ENCODE measurements at regions not wholly inside any gene's neighbourhood (a gene's known extent, or its start where the extent isn't known, plus 50 kb on each side); places are given as distances from the start of the nearest gene placed in this dataset.
"Not testable (repeated sequence)": the region's sequence is repeated elsewhere in the genome, so short reads cannot be mapped to it uniquely, and the experiment has no call there.

- no peak overlapping the region for H3K4me3 Mint-ChIP-seq
- no peaks in the 10 kb centered on the region for H3K4me1 ChIP-seq (ENCODE audit: insufficient read depth, low read length)
- no peaks in the 10 kb centered on the region for H3K36me3 ChIP-seq (ENCODE audit: insufficient read depth, low read length)
- H3K27me3 ChIP-seq (ENCODE audit: control insufficient read depth in 1 of 2, insufficient read depth in 2 of 2, low read length in 2 of 2) = no peaks in the 10 kb centered on the region
- no peaks in the 10 kb centered on the region for H3K36me3 Mint-ChIP-seq (ENCODE audit: low read depth)
- intact Hi-C loops (cut with DNase I, micrococcal nuclease) = no loop called here
- no peaks in the 10 kb centered on the region for H3K27me3 Mint-ChIP-seq
- H3K27ac ChIP-seq (ENCODE audit: low read depth in 1 of 2, low read length in 2 of 2) = no peak overlapping the region
- POLR2A ChIA-PET = no interaction called here
- no peaks in the 10 kb centered on the region for H3K4me1 Mint-ChIP-seq (ENCODE audit: low read depth)
- no peak for ATAC-seq (ENCODE audit: poor library complexity)
- H3K27ac Mint-ChIP-seq = no peak overlapping the region
- no peaks in the 10 kb centered on the region for H3K9me3 Mint-ChIP-seq
- DNase-seq = no peak
- H3K9me3 ChIP-seq (ENCODE audit: control insufficient read depth in 1 of 2, insufficient read depth in 1 of 2, low read length in 2 of 2) = no peaks in the 10 kb centered on the region
- CTCF ChIA-PET = no interaction called here
- TF ChIP-seq CTCF (IDR thresholded peaks at IDR 0.05) = no peak
- H3K4me3 ChIP-seq (ENCODE audit: low read length) = no peak overlapping the region
These were observed 123.9 kb upstream of the RXFP1 start for GRCh38 chr4:158397781-158398180.

GRCh38 chr4:158407961-158408360, 113.7 kb upstream of the RXFP1 start:
- H3K9me3 ChIP-seq (ENCODE audit: control insufficient read depth in 1 of 2, insufficient read depth in 1 of 2, low read length in 2 of 2); ATAC-seq (ENCODE audit: poor library complexity); H3K36me3 Mint-ChIP-seq (ENCODE audit: low read depth); H3K27me3 Mint-ChIP-seq; H3K4me1 Mint-ChIP-seq (ENCODE audit: low read depth); POLR2A ChIA-PET; H3K27me3 ChIP-seq (ENCODE audit: control insufficient read depth in 1 of 2, insufficient read depth in 2 of 2, low read length in 2 of 2); DNase-seq; H3K27ac ChIP-seq (ENCODE audit: low read depth in 1 of 2, low read length in 2 of 2); CTCF ChIA-PET; H3K4me1 ChIP-seq (ENCODE audit: insufficient read depth, low read length); H3K4me3 Mint-ChIP-seq; H3K27ac Mint-ChIP-seq; intact Hi-C loops (cut with DNase I, micrococcal nuclease); H3K4me3 ChIP-seq (ENCODE audit: low read length); H3K36me3 ChIP-seq (ENCODE audit: insufficient read depth, low read length); H3K9me3 Mint-ChIP-seq: not testable (repeated sequence)

- Mint-ChIP-seq H3K9me3 (no peaks in the 10 kb centered on the region), H3K4me1 (ENCODE audit: low read depth) (no peaks in the 10 kb centered on the region), H3K27me3 (no peaks in the 10 kb centered on the region), H3K27ac (no peak overlapping the region), H3K36me3 (ENCODE audit: low read depth) (no peaks in the 10 kb centered on the region), H3K4me3 (no peak overlapping the region)
- POLR2A ChIA-PET = no interaction called here
- H3K36me3 ChIP-seq (ENCODE audit: insufficient read depth, low read length) = no peaks in the 10 kb centered on the region
- CTCF ChIA-PET = no interaction called here
- no peak for ATAC-seq (ENCODE audit: poor library complexity)
- no peak overlapping the region for H3K4me3 ChIP-seq (ENCODE audit: low read length)
- no peak for TF ChIP-seq CTCF (IDR thresholded peaks at IDR 0.05)
- no peak overlapping the region for H3K27ac ChIP-seq (ENCODE audit: low read depth in 1 of 2, low read length in 2 of 2)
- no peaks in the 10 kb centered on the region for H3K27me3 ChIP-seq (ENCODE audit: control insufficient read depth in 1 of 2, insufficient read depth in 2 of 2, low read length in 2 of 2)
- peaks cover 0 to 6% of the 10 kb centered on the region in 2 experiments for H3K9me3 ChIP-seq (ENCODE audit: control insufficient read depth in 1 of 2, insufficient read depth in 1 of 2, low read length in 2 of 2)
- intact Hi-C loops (cut with DNase I, micrococcal nuclease) = no loop called here
- no peaks in the 10 kb centered on the region for H3K4me1 ChIP-seq (ENCODE audit: insufficient read depth, low read length)
- no peak for DNase-seq
These were observed 111.4 kb upstream of the RXFP1 start for GRCh38 chr4:158410272-158410671.

GRCh38 chr4:158411269-158411668, 110.4 kb upstream of the RXFP1 start:
- Histone ChIP-seq H3K9me3 (ENCODE audit: control insufficient read depth in 1 of 2, insufficient read depth in 1 of 2, low read length in 2 of 2) (peaks cover 0 to 6% of the 10 kb centered on the region in 2 experiments), H3K4me1 (ENCODE audit: insufficient read depth, low read length) (no peaks in the 10 kb centered on the region), H3K27ac (ENCODE audit: low read depth in 1 of 2, low read length in 2 of 2) (no peak overlapping the region), H3K4me3 (ENCODE audit: low read length) (no peak overlapping the region), H3K27me3 (ENCODE audit: control insufficient read depth in 1 of 2, insufficient read depth in 2 of 2, low read length in 2 of 2) (no peaks in the 10 kb centered on the region), H3K36me3 (ENCODE audit: insufficient read depth, low read length) (no peaks in the 10 kb centered on the region)
- Mint-ChIP-seq H3K27ac (no peak overlapping the region), H3K4me1 (ENCODE audit: low read depth) (no peaks in the 10 kb centered on the region), H3K4me3 (no peak overlapping the region), H3K36me3 (ENCODE audit: low read depth) (no peaks in the 10 kb centered on the region), H3K27me3 (no peaks in the 10 kb centered on the region), H3K9me3 (peaks cover 1% of the 10 kb centered on the region)
- TF ChIP-seq CTCF (IDR thresholded peaks at IDR 0.05) = no peak
- ChIA-PET CTCF (no interaction called here), POLR2A (no interaction called here)
- ATAC-seq (ENCODE audit: poor library complexity) (no peak), DNase-seq (no peak)
- intact Hi-C loops (cut with DNase I, micrococcal nuclease) = no loop called here

- DNase-seq; POLR2A ChIA-PET; H3K4me3 ChIP-seq (ENCODE audit: low read length); H3K4me1 Mint-ChIP-seq (ENCODE audit: low read depth); H3K27me3 Mint-ChIP-seq; H3K27me3 ChIP-seq (ENCODE audit: control insufficient read depth in 1 of 2, insufficient read depth in 2 of 2, low read length in 2 of 2); H3K27ac Mint-ChIP-seq; H3K4me3 Mint-ChIP-seq; H3K9me3 ChIP-seq (ENCODE audit: control insufficient read depth in 1 of 2, insufficient read depth in 1 of 2, low read length in 2 of 2); H3K4me1 ChIP-seq (ENCODE audit: insufficient read depth, low read length); H3K36me3 ChIP-seq (ENCODE audit: insufficient read depth, low read length); intact Hi-C loops (cut with DNase I, micrococcal nuclease); H3K27ac ChIP-seq (ENCODE audit: low read depth in 1 of 2, low read length in 2 of 2); H3K9me3 Mint-ChIP-seq; ATAC-seq (ENCODE audit: poor library complexity); H3K36me3 Mint-ChIP-seq (ENCODE audit: low read depth): not testable (repeated sequence)
- CTCF ChIA-PET = interaction anchor here (0.6 kb wide), 1 partner anchor 236 kb away, joined by 3 read pairs; no protein-coding TSS in a partner anchor
These were observed 103.0 kb upstream of the RXFP1 start for GRCh38 chr4:158418679-158419078.
